GM21526 (cell line): ENCODE measurements at regions not wholly inside any gene's neighbourhood (a gene's known extent, or its start where the extent isn't known, plus 50 kb on each side); places are given as distances from the start of the nearest gene placed in this dataset.

ENCODE experiments used
- ATAC-seq: cut with Tn5 transposase; IDR thresholded peaks from one replicate; pipeline ENCODE4 v1.9.1; 2021; ENCODE audit warnings: moderate library complexity; ENCODE audit not compliant: unreplicated experiment, low FRiP score

- no peak for ATAC-seq
Measured at GRCh38 chr3:15942936-15943335, 145.2 kb upstream of the ANKRD28 start.

DNA sequence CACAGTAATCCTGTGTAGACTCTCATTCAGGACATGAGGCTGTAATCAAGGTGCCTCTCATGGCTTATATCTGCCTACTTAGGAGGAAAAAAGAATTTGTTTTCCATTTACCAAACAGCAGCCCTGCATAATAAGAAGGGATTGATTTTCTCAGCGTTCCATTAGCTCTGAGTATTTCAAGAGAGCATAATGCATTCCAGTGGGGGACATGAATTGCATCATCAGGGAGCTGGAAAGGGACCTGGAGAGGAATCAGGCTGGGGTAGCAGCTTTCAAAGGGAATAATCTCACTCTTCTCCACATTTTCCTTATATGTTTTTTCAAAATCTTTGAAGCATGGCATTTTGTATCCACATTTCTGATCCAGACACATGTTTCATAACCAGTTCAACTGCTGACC lies 150.6 kb upstream of the ANKRD28 start:
- no peak for ATAC-seq

DNA sequence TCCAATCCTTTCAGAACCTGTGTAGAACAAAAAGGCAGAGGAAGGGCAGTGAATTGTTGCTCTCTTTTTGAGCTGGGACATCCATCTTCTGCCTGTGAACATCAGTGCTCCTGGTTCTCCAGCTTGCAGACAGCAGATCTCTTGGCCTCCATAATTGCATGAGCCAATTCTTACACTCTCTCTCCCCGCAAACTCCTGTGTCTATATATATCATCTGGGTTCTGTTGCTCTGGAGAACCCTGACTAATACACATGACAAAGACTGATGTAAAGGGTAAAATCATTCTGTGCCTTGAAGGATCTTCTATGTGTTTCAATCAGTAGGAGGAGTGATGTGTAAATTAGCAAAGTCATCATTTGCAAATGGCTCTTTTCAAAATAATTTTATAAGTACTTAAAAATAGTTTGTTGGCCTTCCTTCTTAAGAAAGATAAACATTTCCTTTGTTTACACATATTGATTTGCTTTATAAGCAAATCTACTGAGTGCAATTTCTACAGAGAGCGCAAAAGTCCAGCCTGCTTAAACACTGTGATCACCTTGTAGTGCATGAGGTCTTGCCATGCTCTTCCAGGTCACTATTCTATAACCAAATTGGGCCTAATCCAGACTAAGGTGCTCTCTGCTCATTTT lies 154.9 kb upstream of the ANKRD28 start:
- no peak for ATAC-seq

DNA sequence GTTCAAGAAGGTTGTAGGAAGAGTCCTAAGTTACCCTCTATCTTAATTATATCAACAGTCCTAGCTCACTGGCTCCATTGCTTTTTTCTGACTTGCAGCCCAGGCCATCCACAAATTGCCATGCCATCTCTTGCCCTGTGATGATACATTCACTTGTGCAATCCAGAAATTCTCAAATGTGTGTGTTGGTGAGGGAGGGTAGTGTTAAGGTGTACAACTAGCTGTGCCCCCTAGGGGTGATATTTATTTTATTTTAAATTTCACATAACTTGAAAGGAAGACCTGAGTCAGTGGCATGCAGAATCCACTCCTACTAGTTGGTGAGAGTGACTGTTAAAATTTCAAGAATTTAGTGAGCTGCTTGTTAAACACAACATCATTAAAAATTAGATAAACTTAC lies 156.1 kb upstream of the ANKRD28 start:
- ATAC-seq: no peak

GRCh38 chr3:15955968-15956367 lies 158.2 kb upstream of the ANKRD28 start:
- ATAC-seq: no peak

DNA sequence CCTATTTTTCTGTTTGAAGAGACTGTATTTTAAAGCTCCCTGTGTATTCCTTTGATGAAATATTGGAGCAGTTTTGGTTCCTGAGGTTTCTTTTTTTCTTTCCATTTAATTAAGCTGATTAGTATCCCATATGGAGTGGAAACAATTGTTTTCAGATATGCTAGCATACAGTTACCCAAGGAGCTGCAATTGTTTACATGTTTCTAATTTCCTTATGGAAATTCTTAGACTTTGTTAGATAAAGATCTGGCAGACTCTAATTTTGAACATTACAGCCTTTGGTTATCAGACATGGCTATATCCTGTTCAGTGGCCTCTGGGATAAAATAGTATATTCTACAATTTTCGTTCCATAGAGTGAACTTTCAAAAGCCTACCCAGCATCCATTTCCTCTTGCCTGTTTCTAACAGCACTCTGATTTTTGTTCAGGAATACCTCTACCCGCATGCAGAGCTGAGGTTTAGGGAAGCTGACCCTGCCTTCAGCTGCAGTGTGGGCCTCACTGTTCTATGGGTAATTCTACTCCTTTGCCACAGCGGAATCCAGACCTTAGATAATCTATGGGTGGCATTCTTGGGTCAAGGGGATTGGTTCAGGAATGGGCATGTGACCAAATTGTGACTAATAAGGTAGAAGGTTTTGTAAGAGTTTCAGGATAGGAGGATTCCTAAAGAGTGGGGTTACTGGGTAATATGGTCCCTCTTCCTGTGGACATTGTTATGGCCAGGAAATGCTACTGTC lies 161.1 kb upstream of the ANKRD28 start:
- ATAC-seq: no peak

GRCh38 chr3:15959434-15959811 lies 161.6 kb upstream of the ANKRD28 start:
- ATAC-seq: no peak

GRCh38 chr3:15964605-15965442 lies 167.0 kb upstream of the ANKRD28 start:
- no peak for ATAC-seq

DNA sequence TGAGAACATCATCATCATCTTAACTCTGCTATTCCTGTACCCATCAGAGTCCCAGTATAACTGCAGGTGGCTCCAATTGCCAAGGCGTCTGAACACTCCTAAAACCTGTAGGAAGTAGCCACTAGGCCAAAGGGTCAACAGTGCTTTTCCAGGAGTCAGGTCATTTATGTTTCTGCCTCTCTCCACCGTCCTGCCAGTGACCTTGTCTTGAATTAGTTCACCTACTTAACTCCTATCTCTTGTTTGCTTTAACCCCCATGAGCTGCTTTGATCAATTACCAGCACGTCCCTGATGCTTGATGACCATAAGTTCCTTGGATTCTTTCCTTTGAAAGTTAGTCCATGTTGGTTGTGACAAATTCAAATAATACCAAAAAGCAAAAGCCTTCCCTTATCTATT lies 169.8 kb upstream of the ANKRD28 start:
- ATAC-seq: no peak

GRCh38 chr3:15969874-15970640 lies 172.3 kb upstream of the ANKRD28 start:
- no peak for ATAC-seq

DNA sequence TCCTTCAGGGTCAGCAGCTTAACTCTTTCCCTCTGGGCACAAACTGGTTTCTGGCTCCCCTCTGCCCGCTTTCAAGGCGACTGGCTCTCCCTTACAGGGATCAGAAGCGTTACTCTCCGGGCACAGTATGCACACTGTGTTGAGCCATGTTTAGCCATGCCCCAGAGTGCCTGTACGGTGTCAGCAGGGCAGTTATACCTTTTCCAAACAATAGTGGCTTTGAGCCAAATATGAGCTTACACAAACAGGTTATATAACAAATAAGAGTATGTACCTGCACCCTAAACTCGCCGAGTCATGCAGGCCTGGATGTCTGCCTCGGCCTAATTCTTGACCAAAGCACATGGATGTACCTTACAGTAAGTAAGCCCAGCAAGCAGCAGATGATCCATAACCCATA lies 175.6 kb upstream of the ANKRD28 start:
- ATAC-seq: no peak

DNA sequence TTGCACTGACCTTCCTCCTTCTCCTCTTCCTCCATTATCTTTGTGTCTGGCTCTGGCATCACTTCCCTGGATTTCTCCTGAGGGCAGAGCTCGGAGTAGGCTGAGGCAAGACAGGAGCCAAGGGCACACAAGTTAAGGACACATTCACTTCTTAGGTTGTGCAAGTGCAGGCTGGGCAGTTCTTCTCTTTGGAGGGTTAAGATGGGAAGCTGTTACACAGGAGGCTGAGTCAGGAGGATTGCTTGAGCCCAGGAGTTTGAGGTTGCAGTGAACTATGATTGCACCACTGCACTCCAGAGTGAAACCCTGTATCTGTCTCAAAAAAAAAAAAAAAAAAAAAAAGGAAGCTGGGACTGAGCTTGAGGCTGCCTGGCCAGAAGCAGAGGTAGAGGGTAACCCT lies 176.2 kb upstream of the ANKRD28 start:
- no peak for ATAC-seq

DNA sequence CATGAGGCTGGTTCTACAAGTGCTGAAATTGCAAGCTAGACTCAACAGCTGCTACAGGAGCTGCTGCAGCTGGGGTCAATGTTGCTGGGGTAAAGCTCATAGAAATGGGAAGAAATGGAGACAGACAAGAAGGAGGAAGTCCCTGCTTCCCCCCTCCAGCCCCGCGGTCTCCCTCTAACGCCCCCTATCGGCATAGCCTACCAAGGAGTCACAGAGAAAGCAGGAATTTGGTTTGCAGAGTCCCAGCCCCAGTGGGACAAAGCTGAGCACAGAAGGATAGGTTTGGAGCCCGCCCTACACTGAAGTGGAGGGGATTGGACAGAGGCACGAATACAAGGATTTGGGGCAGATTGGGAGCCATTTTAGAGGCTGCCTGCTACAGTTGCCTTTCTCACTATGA lies 176.9 kb upstream of the ANKRD28 start:
- ATAC-seq: no peak

DNA sequence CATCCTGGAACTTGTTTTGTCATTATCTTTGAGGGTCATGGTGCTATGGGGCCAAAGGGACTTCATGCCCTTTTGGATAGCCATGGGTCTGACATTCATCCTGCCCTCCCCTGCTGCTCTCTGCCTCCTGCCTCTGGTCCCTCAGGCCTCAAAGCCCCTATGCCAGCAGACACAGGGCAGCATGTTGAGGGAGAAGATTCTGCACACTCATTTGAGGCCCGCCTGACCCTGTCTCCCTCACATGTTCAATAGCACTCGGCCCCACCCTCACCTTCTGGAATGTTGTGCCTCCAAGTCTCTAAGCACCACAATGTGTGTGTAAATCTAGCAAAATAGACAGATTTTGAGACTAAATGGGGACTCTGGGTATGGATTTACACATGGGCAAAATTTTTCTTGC lies 178.7 kb upstream of the ANKRD28 start:
- ATAC-seq: no peak

GRCh38 chr3:15977090-15977489 lies 179.3 kb upstream of the ANKRD28 start:
- ATAC-seq: no peak

DNA sequence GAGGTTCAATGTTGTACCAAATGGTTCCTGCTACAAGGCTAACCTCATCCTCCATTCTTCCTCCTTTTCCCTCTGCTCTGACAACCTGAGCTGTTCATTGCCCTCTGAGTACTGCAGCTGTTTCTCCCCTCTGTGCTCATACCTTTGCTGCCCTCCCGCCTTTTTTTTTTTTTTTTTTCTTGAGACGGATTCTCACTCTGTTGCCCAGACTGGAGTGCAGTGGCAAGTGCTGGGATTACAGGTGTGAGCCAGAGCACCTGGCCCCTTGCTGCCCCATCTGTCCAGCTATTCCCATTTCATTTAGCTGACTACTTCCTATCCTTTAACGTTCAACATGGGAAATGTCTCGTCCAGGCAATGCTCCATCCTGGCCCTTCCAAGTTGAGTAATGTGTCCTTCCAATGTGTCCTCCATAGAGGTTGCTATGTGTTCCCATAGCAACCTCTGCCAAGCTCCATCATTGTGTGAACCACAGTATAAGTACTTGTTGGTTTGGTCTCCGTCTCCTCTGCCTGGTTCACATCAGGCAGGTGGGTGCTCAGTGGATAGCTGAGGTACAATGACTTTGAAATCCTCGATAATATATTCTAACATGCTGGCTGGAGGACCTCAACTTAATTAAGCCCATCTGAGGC lies 179.9 kb upstream of the ANKRD28 start:
- no peak for ATAC-seq

- ATAC-seq: no peak
Measured at GRCh38 chr3:15978801-15979200, 181.0 kb upstream of the ANKRD28 start.

DNA sequence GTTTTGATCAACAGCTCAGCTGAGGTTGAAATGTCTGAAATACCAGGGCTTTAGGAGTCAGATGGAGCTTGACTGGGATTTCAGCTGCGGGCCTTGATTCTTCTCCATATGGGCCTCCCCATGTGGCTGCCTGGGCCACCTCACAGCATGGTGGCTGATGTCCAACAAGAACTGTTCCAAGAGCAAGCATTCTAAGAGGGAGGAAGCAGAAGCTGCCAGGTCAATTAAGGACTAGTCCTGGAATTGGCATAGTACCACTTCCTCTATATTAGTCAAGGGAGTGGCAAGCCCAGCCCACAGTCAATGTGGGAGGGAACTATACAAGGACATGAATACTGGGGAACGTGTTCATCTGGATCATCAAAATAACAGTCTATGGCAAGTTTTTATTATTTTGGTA lies 181.7 kb upstream of the ANKRD28 start:
- ATAC-seq: no peak

- no peak for ATAC-seq
Measured at GRCh38 chr3:15979900-15980299, 182.1 kb upstream of the ANKRD28 start.

GRCh38 chr3:15982243-15982642 lies 184.5 kb upstream of the ANKRD28 start:
- ATAC-seq: no peak
